Forelimb muscle (tissue), 1 donor: ENCODE measurements at regions not wholly inside any gene's neighbourhood (a gene's known extent, or its start where the extent isn't known, plus 50 kb on each side); places are given as distances from the start of the nearest gene placed in this dataset.
A peak's percentile ranks its signal among the peaks of the same experiment; 100 is the strongest.

Experiments used
- DNase-seq: peaks from one replicate; pipeline ENCODE4 v3.0.0-alpha.2; 2013; ENCODE audit warnings: low read depth

GRCh38 chr17:12523244-12523643, 142.4 kb upstream of the MYOCD start:
- no peak for DNase-seq

DNA sequence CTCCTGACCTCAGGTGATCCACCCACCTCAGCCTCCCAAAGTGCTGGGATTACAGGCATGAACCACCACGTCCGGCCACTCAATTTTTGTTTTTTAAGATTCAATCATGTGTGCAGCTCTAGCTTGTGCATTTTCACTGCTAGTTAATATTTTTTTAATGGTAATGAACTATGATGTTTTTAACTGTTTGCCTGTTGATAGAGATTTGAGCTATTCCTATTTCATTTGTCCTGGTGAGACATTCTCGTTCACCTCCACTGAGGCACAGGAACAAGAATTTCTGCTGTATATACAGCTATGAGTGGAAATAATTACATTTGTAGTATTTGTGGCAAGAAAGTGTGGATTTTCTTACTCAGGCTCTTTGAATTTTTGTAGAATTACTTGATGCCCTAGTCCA, 137.7 kb upstream of the MYOCD start:
- DNase-seq: no peak

- DNase-seq: no peak
These were observed 135.5 kb upstream of the MYOCD start for GRCh38 chr17:12530161-12530560.

- no peak for DNase-seq
These were observed 129.7 kb upstream of the MYOCD start for GRCh38 chr17:12536021-12536420.

GRCh38 chr17:12536472-12536871, 129.2 kb upstream of the MYOCD start:
- DNase-seq: no peak

DNA sequence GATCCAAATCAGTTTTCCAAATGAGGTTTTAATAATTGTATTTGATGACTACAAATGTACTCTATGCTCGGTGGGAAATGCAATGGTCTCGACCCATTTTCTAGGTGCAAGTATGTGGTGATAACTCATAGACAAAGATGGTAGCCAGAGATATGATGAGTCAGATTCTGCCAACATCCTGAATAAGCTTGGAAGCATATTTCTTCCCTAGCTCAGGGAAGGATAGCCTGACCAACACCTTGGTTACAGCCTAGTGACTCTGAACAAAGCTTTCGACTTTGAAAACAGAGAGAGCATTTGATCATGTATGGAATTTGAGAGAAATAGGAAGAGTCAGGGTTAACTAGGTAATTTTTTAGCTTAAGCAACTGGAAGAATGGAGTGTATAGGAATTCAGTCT, 128.3 kb upstream of the MYOCD start:
- DNase-seq: no peak

GRCh38 chr17:12538003-12538402, 127.7 kb upstream of the MYOCD start:
- no peak for DNase-seq

GRCh38 chr17:12545877-12546513, 119.7 kb upstream of the MYOCD start:
- DNase-seq: no peak

- no peak for DNase-seq
These were observed 118.7 kb upstream of the MYOCD start for GRCh38 chr17:12546983-12547382.

DNA sequence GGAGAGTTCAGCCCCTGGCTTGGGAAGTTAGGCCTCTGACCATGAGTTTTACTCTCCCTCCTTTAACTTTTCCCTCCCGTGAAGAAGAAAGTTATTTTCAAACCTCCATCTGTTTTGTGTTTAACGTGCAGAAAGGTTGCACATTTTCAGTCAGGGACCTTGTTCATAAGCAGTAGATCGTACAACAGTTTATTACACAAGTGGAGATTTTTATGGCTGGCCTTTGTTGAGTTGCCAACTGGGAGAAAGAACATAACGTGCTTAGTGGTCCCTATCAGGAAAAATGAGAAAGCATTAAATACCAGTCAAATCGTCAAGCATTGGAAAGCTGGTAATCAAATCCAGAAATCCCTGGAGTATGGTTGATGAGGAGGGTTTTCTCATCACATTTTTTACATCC, 117.9 kb upstream of the MYOCD start:
- DNase-seq: no peak

GRCh38 chr17:12548558-12548957, 117.1 kb upstream of the MYOCD start:
- no peak for DNase-seq

DNA sequence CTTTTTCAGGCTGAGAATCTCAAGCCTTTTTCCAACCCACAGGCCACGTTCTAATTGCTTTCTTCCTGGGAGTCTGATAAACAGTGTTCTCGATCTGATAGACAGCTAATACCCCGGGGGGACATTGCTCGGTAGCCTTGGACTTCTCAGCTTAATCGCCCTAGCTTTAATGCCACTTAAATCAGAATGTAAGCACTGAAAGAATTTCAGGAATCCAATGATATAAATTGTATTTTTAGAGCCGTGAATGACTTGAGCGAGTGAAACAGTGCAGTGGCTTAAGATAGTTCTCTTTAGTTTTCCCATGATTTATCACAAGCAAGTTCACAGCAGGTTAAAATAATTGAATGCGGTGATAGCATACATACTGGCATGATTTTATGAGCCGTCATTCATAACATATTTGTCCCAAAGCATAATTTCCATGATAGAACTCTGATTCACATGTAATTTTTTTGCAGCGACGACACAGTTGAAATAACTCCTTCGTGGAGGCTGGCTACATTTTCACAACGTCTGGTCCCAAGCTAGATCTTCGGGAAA, 116.1 kb upstream of the MYOCD start:
- no peak for DNase-seq

- DNase-seq: no peak
These were observed 112.1 kb upstream of the MYOCD start for GRCh38 chr17:12553625-12554024.

DNA sequence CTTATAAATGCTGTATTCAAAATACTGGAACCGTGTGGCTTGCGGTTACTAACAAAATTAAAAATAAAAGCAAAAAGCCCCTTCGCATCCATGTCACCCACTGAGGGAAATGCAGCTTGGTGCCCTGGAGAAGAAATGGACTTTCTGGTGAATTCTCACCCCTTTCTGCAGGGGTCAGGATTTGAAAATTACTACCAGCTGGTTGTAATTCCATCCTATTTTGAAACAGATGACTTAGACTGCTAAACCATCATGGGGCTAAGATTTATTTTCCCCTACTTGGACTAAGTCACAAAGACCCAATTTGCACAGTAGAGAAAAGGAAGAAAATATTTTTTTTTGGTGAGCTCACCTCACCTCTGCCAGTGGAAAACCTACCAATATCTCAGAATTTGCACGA, 111.4 kb upstream of the MYOCD start:
- no peak for DNase-seq

GRCh38 chr17:12566291-12566690, 99.4 kb upstream of the MYOCD start:
- DNase-seq: no peak

- DNase-seq: no peak
These were observed 98.3 kb upstream of the MYOCD start for GRCh38 chr17:12567077-12568053.

GRCh38 chr17:12568358-12569251, 97.1 kb upstream of the MYOCD start:
- no peak for DNase-seq

- no peak for DNase-seq
These were observed 94.1 kb upstream of the MYOCD start for GRCh38 chr17:12571606-12572005.

GRCh38 chr17:12574525-12574924, 91.2 kb upstream of the MYOCD start:
- DNase-seq: no peak

DNA sequence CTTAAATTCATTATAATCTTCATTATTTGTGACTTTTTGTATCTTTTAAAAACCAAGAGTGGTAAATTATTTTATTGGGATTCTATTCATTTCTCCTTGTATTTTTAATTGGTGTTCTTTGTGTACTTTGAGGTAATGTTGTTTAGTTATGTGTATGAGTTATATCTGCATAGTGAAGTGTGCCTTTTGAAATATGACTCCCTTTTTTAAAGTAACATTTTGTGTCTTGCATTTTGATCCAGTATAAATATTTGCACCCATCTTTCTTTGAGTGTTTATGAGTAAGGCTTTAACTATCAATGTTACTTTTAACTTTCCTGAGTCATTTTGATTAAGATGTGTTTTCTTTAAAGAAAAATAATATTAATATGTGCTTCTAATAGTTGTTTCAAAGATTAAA, 90.0 kb upstream of the MYOCD start:
- no peak for DNase-seq

GRCh38 chr17:12579288-12579687, 86.4 kb upstream of the MYOCD start:
- peak; percentile 14 for DNase-seq

DNA sequence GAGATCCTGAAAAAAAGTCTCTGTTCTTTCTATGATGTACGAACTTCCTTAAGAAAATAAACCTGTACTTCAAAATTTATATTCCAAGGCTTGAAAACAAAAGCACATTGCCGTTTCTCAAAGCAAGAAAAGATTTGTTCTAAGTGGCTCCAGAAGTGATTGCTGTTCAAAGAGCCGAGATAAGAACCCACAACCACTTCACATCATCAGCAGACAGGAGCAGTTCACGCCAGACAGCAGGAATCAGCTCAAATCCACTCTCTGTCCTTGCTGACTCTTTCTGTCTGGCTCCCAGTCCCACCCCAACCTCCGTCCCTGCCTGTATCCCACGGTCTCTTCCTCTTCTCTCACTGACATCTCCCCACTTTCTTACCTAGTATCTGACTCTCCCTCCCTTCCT, 85.0 kb upstream of the MYOCD start:
- no peak for DNase-seq
